ENCODE measurements at regions not wholly inside any gene's neighbourhood (a gene's known extent, or its start where the extent isn't known, plus 50 kb on each side); places are given as distances from the start of the nearest gene placed in this dataset.

- no peak overlapping the region for H3K9ac ChIP-seq (ENCODE audit: low read depth in 1 of 2, low read length in 2 of 2)
- peak overlapping the region in 1 of 2 donors; percentile 65 for H3K27ac ChIP-seq (ENCODE audit: low read depth in 2 of 2, low read length in 2 of 2)
- H3K4me1 ChIP-seq (ENCODE audit: control insufficient read depth in 2 of 2, insufficient read depth in 2 of 2, low read length in 2 of 2): peaks cover 0 to 5% of the 10 kb centered on the region in 2 donors
- no peaks in the 10 kb centered on the region for H3K9me3 ChIP-seq (ENCODE audit: control insufficient read depth in 2 of 2, low read length in 2 of 2)
- H3K4me3 ChIP-seq (ENCODE audit: low read length in 2 of 2): no peak overlapping the region
- no peaks in the 10 kb centered on the region for H3K36me3 ChIP-seq (ENCODE audit: control insufficient read depth in 2 of 2, insufficient read depth in 2 of 2, low read length in 2 of 2)
- H3K27me3 ChIP-seq (ENCODE audit: control insufficient read depth in 2 of 2, insufficient read depth in 2 of 2, low read length in 2 of 2): no peaks in the 10 kb centered on the region
Observed at GRCh38 chr15:88395241-88395640, 71.9 kb downstream of the MRPL46 start.

DNA sequence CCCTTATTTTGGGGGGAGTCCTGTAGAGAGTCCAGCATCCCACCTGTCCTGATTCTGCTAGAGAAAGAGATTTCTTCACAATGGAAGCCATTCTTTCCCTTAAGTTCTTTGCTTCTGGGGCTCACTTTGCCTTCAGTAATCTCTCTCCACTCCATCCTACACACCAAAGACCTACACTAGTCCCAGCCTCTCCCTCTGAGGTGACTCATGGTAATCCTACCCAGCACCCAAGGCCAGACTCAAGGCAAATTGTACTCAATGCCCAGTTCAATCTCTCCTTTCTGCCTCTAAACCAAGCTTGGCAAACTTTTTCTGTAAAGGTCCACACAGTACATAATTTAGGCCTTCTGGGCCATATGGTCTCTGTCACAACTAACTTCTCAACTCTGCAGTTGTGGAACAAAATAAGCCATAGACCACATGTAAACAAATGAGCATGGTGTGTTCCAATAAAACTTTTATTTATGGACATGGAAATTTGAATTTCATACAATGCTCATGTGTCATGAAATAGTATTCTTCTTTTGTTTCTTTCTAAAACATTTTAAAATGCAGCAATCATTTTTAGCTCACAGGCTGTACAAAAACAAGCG lies 72.5 kb downstream of the MRPL46 start:
- Histone ChIP-seq H3K9ac (ENCODE audit: low read depth in 1 of 2, low read length in 2 of 2) (no peak overlapping the region), H3K9me3 (ENCODE audit: control insufficient read depth in 2 of 2, low read length in 2 of 2) (no peaks in the 10 kb centered on the region), H3K4me3 (ENCODE audit: low read length in 2 of 2) (no peak overlapping the region), H3K4me1 (ENCODE audit: control insufficient read depth in 2 of 2, insufficient read depth in 2 of 2, low read length in 2 of 2) (peaks cover 0 to 5% of the 10 kb centered on the region in 2 donors), H3K27ac (ENCODE audit: low read depth in 2 of 2, low read length in 2 of 2) (no peak overlapping the region), H3K36me3 (ENCODE audit: control insufficient read depth in 2 of 2, insufficient read depth in 2 of 2, low read length in 2 of 2) (no peaks in the 10 kb centered on the region), H3K27me3 (ENCODE audit: control insufficient read depth in 2 of 2, insufficient read depth in 2 of 2, low read length in 2 of 2) (no peaks in the 10 kb centered on the region)

GRCh38 chr15:88393719-88394519 lies 73.3 kb downstream of the MRPL46 start:
- Histone ChIP-seq H3K9ac (ENCODE audit: low read depth in 1 of 2, low read length in 2 of 2) (no peak overlapping the region), H3K36me3 (ENCODE audit: control insufficient read depth in 2 of 2, insufficient read depth in 2 of 2, low read length in 2 of 2) (no peaks in the 10 kb centered on the region), H3K27me3 (ENCODE audit: control insufficient read depth in 2 of 2, insufficient read depth in 2 of 2, low read length in 2 of 2) (no peaks in the 10 kb centered on the region), H3K4me3 (ENCODE audit: low read length in 2 of 2) (no peak overlapping the region), H3K9me3 (ENCODE audit: control insufficient read depth in 2 of 2, low read length in 2 of 2) (no peaks in the 10 kb centered on the region), H3K27ac (ENCODE audit: low read depth in 2 of 2, low read length in 2 of 2) (no peak overlapping the region), H3K4me1 (ENCODE audit: control insufficient read depth in 2 of 2, insufficient read depth in 2 of 2, low read length in 2 of 2) (peaks cover 0 to 5% of the 10 kb centered on the region in 2 donors)

- no peaks in the 10 kb centered on the region for H3K27me3 ChIP-seq (ENCODE audit: control insufficient read depth in 2 of 2, insufficient read depth in 2 of 2, low read length in 2 of 2)
- no peak overlapping the region for H3K9ac ChIP-seq (ENCODE audit: low read depth in 1 of 2, low read length in 2 of 2)
- no peak overlapping the region for H3K4me3 ChIP-seq (ENCODE audit: low read length in 2 of 2)
- H3K27ac ChIP-seq (ENCODE audit: low read depth in 2 of 2, low read length in 2 of 2): no peak overlapping the region
- no peaks in the 10 kb centered on the region for H3K9me3 ChIP-seq (ENCODE audit: control insufficient read depth in 2 of 2, low read length in 2 of 2)
- no peaks in the 10 kb centered on the region for H3K36me3 ChIP-seq (ENCODE audit: control insufficient read depth in 2 of 2, insufficient read depth in 2 of 2, low read length in 2 of 2)
- H3K4me1 ChIP-seq (ENCODE audit: control insufficient read depth in 2 of 2, insufficient read depth in 2 of 2, low read length in 2 of 2): peaks cover 0 to 5% of the 10 kb centered on the region in 2 donors
Observed at GRCh38 chr15:88391700-88392099, 75.5 kb downstream of the MRPL46 start.

GRCh38 chr15:88391006-88391405 lies 76.2 kb downstream of the MRPL46 start:
- Histone ChIP-seq H3K27me3 (ENCODE audit: control insufficient read depth in 2 of 2, insufficient read depth in 2 of 2, low read length in 2 of 2) (no peaks in the 10 kb centered on the region), H3K9me3 (ENCODE audit: control insufficient read depth in 2 of 2, low read length in 2 of 2) (no peaks in the 10 kb centered on the region), H3K36me3 (ENCODE audit: control insufficient read depth in 2 of 2, insufficient read depth in 2 of 2, low read length in 2 of 2) (no peaks in the 10 kb centered on the region), H3K4me1 (ENCODE audit: control insufficient read depth in 2 of 2, insufficient read depth in 2 of 2, low read length in 2 of 2) (peaks cover 0 to 5% of the 10 kb centered on the region in 2 donors), H3K9ac (ENCODE audit: low read depth in 1 of 2, low read length in 2 of 2) (no peak overlapping the region), H3K4me3 (ENCODE audit: low read length in 2 of 2) (no peak overlapping the region), H3K27ac (ENCODE audit: low read depth in 2 of 2, low read length in 2 of 2) (no peak overlapping the region)

GRCh38 chr15:88390164-88390901 lies 76.9 kb downstream of the MRPL46 start:
- Histone ChIP-seq H3K9me3 (ENCODE audit: control insufficient read depth in 2 of 2, low read length in 2 of 2) (no peaks in the 10 kb centered on the region), H3K4me3 (ENCODE audit: low read length in 2 of 2) (no peak overlapping the region), H3K27ac (ENCODE audit: low read depth in 2 of 2, low read length in 2 of 2) (no peak overlapping the region), H3K36me3 (ENCODE audit: control insufficient read depth in 2 of 2, insufficient read depth in 2 of 2, low read length in 2 of 2) (no peaks in the 10 kb centered on the region), H3K9ac (ENCODE audit: low read depth in 1 of 2, low read length in 2 of 2) (no peak overlapping the region), H3K4me1 (ENCODE audit: control insufficient read depth in 2 of 2, insufficient read depth in 2 of 2, low read length in 2 of 2) (no peaks in the 10 kb centered on the region), H3K27me3 (ENCODE audit: control insufficient read depth in 2 of 2, insufficient read depth in 2 of 2, low read length in 2 of 2) (no peaks in the 10 kb centered on the region)

GRCh38 chr15:88389120-88389519 lies 78.1 kb downstream of the MRPL46 start:
- Histone ChIP-seq H3K36me3 (ENCODE audit: control insufficient read depth in 2 of 2, insufficient read depth in 2 of 2, low read length in 2 of 2) (no peaks in the 10 kb centered on the region), H3K9ac (ENCODE audit: low read depth in 1 of 2, low read length in 2 of 2) (no peak overlapping the region), H3K9me3 (ENCODE audit: control insufficient read depth in 2 of 2, low read length in 2 of 2) (no peaks in the 10 kb centered on the region), H3K27ac (ENCODE audit: low read depth in 2 of 2, low read length in 2 of 2) (no peak overlapping the region), H3K4me3 (ENCODE audit: low read length in 2 of 2) (no peak overlapping the region), H3K4me1 (ENCODE audit: control insufficient read depth in 2 of 2, insufficient read depth in 2 of 2, low read length in 2 of 2) (no peaks in the 10 kb centered on the region), H3K27me3 (ENCODE audit: control insufficient read depth in 2 of 2, insufficient read depth in 2 of 2, low read length in 2 of 2) (no peaks in the 10 kb centered on the region)

GRCh38 chr15:88388686-88389085 lies 78.5 kb downstream of the MRPL46 start:
- Histone ChIP-seq H3K4me1 (ENCODE audit: control insufficient read depth in 2 of 2, insufficient read depth in 2 of 2, low read length in 2 of 2) (no peaks in the 10 kb centered on the region), H3K9me3 (ENCODE audit: control insufficient read depth in 2 of 2, low read length in 2 of 2) (no peaks in the 10 kb centered on the region), H3K27ac (ENCODE audit: low read depth in 2 of 2, low read length in 2 of 2) (no peak overlapping the region), H3K4me3 (ENCODE audit: low read length in 2 of 2) (no peak overlapping the region), H3K9ac (ENCODE audit: low read depth in 1 of 2, low read length in 2 of 2) (no peak overlapping the region), H3K27me3 (ENCODE audit: control insufficient read depth in 2 of 2, insufficient read depth in 2 of 2, low read length in 2 of 2) (no peaks in the 10 kb centered on the region), H3K36me3 (ENCODE audit: control insufficient read depth in 2 of 2, insufficient read depth in 2 of 2, low read length in 2 of 2) (no peaks in the 10 kb centered on the region)

DNA sequence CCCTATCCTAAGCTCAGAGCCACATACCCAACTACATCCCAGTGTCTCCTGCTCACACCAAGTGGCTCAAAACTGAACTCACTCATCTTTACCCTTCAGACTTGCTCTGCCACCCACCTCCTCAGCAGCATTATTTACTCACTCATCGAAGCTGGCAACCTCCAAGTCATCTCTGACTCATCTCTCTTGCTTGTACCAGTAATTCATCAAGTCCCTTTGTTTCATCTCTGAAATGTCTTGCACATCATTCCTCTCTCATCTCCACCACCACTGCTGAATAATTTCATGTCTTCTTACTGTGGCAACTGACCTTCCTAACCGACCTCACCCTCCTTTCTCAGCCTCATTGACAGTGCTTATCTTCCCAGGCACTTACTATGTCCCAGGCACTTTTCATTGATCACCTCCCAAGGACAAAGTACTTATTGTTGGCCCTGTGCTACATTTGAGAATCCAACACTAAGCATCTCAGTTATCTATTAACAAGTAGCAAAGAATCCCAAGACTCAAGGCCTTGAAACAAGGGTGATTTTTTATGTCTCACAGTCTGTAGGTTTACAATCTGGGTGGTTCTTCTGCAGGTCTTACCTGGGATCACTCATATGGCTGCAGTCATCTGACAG lies 82.0 kb downstream of the MRPL46 start:
- H3K4me1 ChIP-seq (ENCODE audit: control insufficient read depth in 2 of 2, insufficient read depth in 2 of 2, low read length in 2 of 2): no peaks in the 10 kb centered on the region
- no peaks in the 10 kb centered on the region for H3K9me3 ChIP-seq (ENCODE audit: control insufficient read depth in 2 of 2, low read length in 2 of 2)
- no peak overlapping the region for H3K27ac ChIP-seq (ENCODE audit: low read depth in 2 of 2, low read length in 2 of 2)
- no peak overlapping the region for H3K9ac ChIP-seq (ENCODE audit: low read depth in 1 of 2, low read length in 2 of 2)
- no peaks in the 10 kb centered on the region for H3K27me3 ChIP-seq (ENCODE audit: control insufficient read depth in 2 of 2, insufficient read depth in 2 of 2, low read length in 2 of 2)
- no peak overlapping the region for H3K4me3 ChIP-seq (ENCODE audit: low read length in 2 of 2)
- no peaks in the 10 kb centered on the region for H3K36me3 ChIP-seq (ENCODE audit: control insufficient read depth in 2 of 2, insufficient read depth in 2 of 2, low read length in 2 of 2)

DNA sequence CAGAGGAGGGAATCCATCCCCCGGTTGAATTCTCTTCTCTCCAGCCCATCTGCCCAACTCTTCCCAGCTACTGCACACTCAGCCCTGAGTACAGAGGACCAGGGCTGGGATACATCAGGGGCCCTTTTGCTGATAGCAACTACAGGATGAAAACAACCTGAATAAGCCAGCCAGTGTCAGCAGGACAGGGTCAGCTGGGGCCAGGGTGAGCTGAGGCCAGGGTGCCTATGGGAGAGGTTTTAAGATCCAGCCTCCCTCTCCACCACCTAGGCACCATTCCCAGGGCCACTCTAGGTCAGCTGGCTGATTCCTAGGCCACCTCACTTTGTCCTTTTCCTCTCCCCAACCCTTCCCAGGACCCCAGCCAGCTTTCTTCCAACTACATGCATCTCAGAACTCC lies 83.8 kb downstream of the MRPL46 start:
- Histone ChIP-seq H3K4me1 (ENCODE audit: control insufficient read depth in 2 of 2, insufficient read depth in 2 of 2, low read length in 2 of 2) (no peaks in the 10 kb centered on the region), H3K36me3 (ENCODE audit: control insufficient read depth in 2 of 2, insufficient read depth in 2 of 2, low read length in 2 of 2) (no peaks in the 10 kb centered on the region), H3K9ac (ENCODE audit: low read depth in 1 of 2, low read length in 2 of 2) (no peak overlapping the region), H3K27ac (ENCODE audit: low read depth in 2 of 2, low read length in 2 of 2) (no peak overlapping the region), H3K9me3 (ENCODE audit: control insufficient read depth in 2 of 2, low read length in 2 of 2) (no peaks in the 10 kb centered on the region), H3K4me3 (ENCODE audit: low read length in 2 of 2) (no peak overlapping the region), H3K27me3 (ENCODE audit: control insufficient read depth in 2 of 2, insufficient read depth in 2 of 2, low read length in 2 of 2) (no peaks in the 10 kb centered on the region)

Measured in mucosa of rectum (tissue), 2 donors.